ENCODE measurements at regions not wholly inside any gene's neighbourhood (a gene's known extent, or its start where the extent isn't known, plus 50 kb on each side); places are given as distances from the start of the nearest gene placed in this dataset.

DNA sequence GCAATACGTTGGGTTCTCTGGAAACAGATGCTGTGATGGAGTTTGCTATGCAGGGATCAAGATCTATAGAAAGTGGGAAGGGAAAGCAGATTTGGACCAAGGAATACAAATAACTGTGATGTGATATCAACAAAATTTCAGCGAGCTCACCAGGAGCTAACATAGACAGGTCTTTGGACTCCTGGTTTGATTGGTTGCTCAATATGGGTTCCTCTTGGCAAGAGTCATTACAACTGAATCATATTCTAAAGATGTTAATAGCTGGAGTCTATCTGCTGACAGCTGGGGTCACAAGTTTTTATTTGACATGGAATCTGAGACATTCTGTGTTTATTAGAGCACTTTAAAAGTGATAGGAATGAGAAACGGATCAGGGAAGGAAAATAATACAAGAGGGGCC, 637.6 kb upstream of the GNPDA2 start:
- TF ChIP-seq, protein P1, sequence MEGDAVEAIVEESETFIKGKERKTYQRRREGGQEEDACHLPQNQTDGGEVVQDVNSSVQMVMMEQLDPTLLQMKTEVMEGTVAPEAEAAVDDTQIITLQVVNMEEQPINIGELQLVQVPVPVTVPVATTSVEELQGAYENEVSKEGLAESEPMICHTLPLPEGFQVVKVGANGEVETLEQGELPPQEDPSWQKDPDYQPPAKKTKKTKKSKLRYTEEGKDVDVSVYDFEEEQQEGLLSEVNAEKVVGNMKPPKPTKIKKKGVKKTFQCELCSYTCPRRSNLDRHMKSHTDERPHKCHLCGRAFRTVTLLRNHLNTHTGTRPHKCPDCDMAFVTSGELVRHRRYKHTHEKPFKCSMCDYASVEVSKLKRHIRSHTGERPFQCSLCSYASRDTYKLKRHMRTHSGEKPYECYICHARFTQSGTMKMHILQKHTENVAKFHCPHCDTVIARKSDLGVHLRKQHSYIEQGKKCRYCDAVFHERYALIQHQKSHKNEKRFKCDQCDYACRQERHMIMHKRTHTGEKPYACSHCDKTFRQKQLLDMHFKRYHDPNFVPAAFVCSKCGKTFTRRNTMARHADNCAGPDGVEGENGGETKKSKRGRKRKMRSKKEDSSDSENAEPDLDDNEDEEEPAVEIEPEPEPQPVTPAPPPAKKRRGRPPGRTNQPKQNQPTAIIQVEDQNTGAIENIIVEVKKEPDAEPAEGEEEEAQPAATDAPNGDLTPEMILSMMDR (IDR thresholded peaks at IDR 0.05): no peak
- TF ChIP-seq POLR2A (IDR thresholded peaks at IDR 0.05): no peak
